Astrocyte (in vitro differentiated cells and primary cell): ENCODE measurements at regions not wholly inside any gene's neighbourhood (a gene's known extent, or its start where the extent isn't known, plus 50 kb on each side); places are given as distances from the start of the nearest gene placed in this dataset.
A peak's percentile ranks its signal among the peaks of the same experiment; 100 is the strongest.

Experiments
- DNase-seq: peaks from one replicate; pipeline ENCODE4 v3.0.0-alpha.2; 2010; ENCODE audit warnings: low read depth
- FAIRE-seq: peaks from 2 replicates; lab custom pipeline; 2011; peaks lifted over from hg19 to GRCh38; lab: Jason Lieb, UNC
- H2AFZ ChIP-seq: 2 replicates; pipeline ENCODE4 v1.6.0; 2012; ENCODE audit warnings: low read depth, low read length, inconsistent platforms
- H3K27ac ChIP-seq: 2 replicates; pipeline ENCODE4 v1.5.1; 2011; ENCODE audit warnings: low read depth, low read length, inconsistent platforms
- H3K27me3 ChIP-seq: 2 replicates; pipeline ENCODE4 v1.6.0; 2011; ENCODE audit warnings: low read length, inconsistent platforms; ENCODE audit not compliant: insufficient read depth
- H3K36me3 ChIP-seq: 2 replicates; pipeline ENCODE4 v1.5.1; 2011; ENCODE audit warnings: low read length, inconsistent platforms; ENCODE audit not compliant: insufficient read depth
- H3K4me1 ChIP-seq: 2 replicates; pipeline ENCODE4 v1.5.1; 2011; ENCODE audit warnings: low read length, inconsistent platforms; ENCODE audit not compliant: insufficient read depth
- H3K4me2 ChIP-seq: 2 replicates; pipeline ENCODE4 v1.6.0; 2012; ENCODE audit warnings: low read length, inconsistent platforms
- H3K4me3 ChIP-seq: 2 replicates; pipeline ENCODE4 v1.5.1; 2011; ENCODE audit warnings: low read depth, mild to moderate bottlenecking, low read length, inconsistent platforms; ENCODE audit not compliant: insufficient read depth
- H3K79me2 ChIP-seq: 2 replicates; pipeline ENCODE4 v1.6.0; 2012; ENCODE audit warnings: mild to moderate bottlenecking, low read length, inconsistent platforms; ENCODE audit not compliant: insufficient read depth
- H3K9ac ChIP-seq: 2 replicates; pipeline ENCODE4 v1.6.0; 2012; ENCODE audit warnings: mild to moderate bottlenecking, low read length, inconsistent platforms
- H3K9me3 ChIP-seq: 2 replicates; pipeline ENCODE4 v1.5.1; 2012; ENCODE audit warnings: low read depth, mild to moderate bottlenecking, low read length, inconsistent platforms; ENCODE audit not compliant: insufficient read depth
- H4K20me1 ChIP-seq: 2 replicates; pipeline ENCODE4 v1.6.0; 2012; ENCODE audit warnings: low read length, inconsistent platforms; ENCODE audit not compliant: insufficient read depth
- H3K27ac Mint-ChIP-seq: one replicate; pipeline ENCODE4 v1.8.0; 2021; ENCODE audit warnings: mild to moderate bottlenecking, mixed read lengths; ENCODE audit not compliant: unreplicated experiment
- H3K27me3 Mint-ChIP-seq: one replicate; pipeline ENCODE4 v1.8.0; 2021; ENCODE audit warnings: low read depth, mixed read lengths; ENCODE audit not compliant: unreplicated experiment
- H3K36me3 Mint-ChIP-seq: one replicate; pipeline ENCODE4 v1.8.0; 2021; ENCODE audit warnings: low read depth, mixed read lengths; ENCODE audit not compliant: unreplicated experiment
- H3K4me1 Mint-ChIP-seq: one replicate; pipeline ENCODE4 v1.8.0; 2021; ENCODE audit warnings: low read depth, mixed read lengths; ENCODE audit not compliant: unreplicated experiment
- H3K4me3 Mint-ChIP-seq: one replicate; pipeline ENCODE4 v1.8.0; 2021; ENCODE audit warnings: mild to moderate bottlenecking, moderate library complexity, mixed read lengths; ENCODE audit not compliant: unreplicated experiment
- H3K9me3 Mint-ChIP-seq: one replicate; pipeline ENCODE4 v1.8.0; 2021; ENCODE audit warnings: mild to moderate bottlenecking, mixed read lengths; ENCODE audit not compliant: unreplicated experiment
- CTCF ChIP-seq: IDR thresholded peaks from 2 replicates; pipeline ENCODE4 v1.5.1; 2011; ENCODE audit warnings: low read depth, mild to moderate bottlenecking, inconsistent platforms, low read length, moderate library complexity; ENCODE audit not compliant: insufficient read depth
- EZH2 ChIP-seq: IDR thresholded peaks from 2 replicates; pipeline ENCODE4 v1.6.1; 2012; ENCODE audit warnings: mild to moderate bottlenecking, low read length, inconsistent platforms; ENCODE audit not compliant: insufficient read depth

- H3K4me2 ChIP-seq = peak overlapping the region; percentile 51
- peak overlapping the region; percentile 81 for H3K27ac Mint-ChIP-seq
- no peaks in the 10 kb centered on the region for H3K36me3 ChIP-seq
- H3K27me3 Mint-ChIP-seq = no peaks in the 10 kb centered on the region
- peaks cover 52% of the 10 kb centered on the region for H3K4me1 Mint-ChIP-seq
- DNase-seq (peak; percentile 78), FAIRE-seq (no peak)
- peaks cover 57% of the 10 kb centered on the region for H3K4me1 ChIP-seq
- no peak overlapping the region for H3K4me3 ChIP-seq
- peak overlapping the region; percentile 61 for H3K27ac ChIP-seq
- peak overlapping the region; percentile 20 for H3K4me3 Mint-ChIP-seq
- H2AFZ ChIP-seq = peak overlapping the region; percentile 49
- H3K79me2 ChIP-seq = no peaks in the 10 kb centered on the region
- TF ChIP-seq EZH2 (no peak), CTCF (no peak)
- H3K36me3 Mint-ChIP-seq = peaks cover under 1% of the 10 kb centered on the region
- no peaks in the 10 kb centered on the region for H3K27me3 ChIP-seq
- peak overlapping the region; percentile 11 for H3K9ac ChIP-seq
- H3K9me3 ChIP-seq = no peaks in the 10 kb centered on the region
- H4K20me1 ChIP-seq = no peaks in the 10 kb centered on the region
- H3K9me3 Mint-ChIP-seq = no peaks in the 10 kb centered on the region
Observed at GRCh38 chr14:76950055-76951020, 78.2 kb downstream of the IRF2BPL start.

GRCh38 chr14:76948976-76949375 is 79.5 kb downstream of the IRF2BPL start:
- no peak for FAIRE-seq
- Histone ChIP-seq H3K79me2 (no peaks in the 10 kb centered on the region), H3K27me3 (no peaks in the 10 kb centered on the region), H3K4me1 (peaks cover 50% of the 10 kb centered on the region), H3K27ac (no peak overlapping the region), H3K36me3 (no peaks in the 10 kb centered on the region), H2AFZ (no peak overlapping the region), H4K20me1 (no peaks in the 10 kb centered on the region), H3K4me3 (no peak overlapping the region), H3K9ac (no peak overlapping the region), H3K9me3 (no peaks in the 10 kb centered on the region), H3K4me2 (no peak overlapping the region)
- DNase-seq = no peak
- TF ChIP-seq EZH2 (no peak), CTCF (no peak)
- H3K27me3 Mint-ChIP-seq = no peaks in the 10 kb centered on the region
- H3K27ac Mint-ChIP-seq = peak overlapping the region; percentile 41
- no peaks in the 10 kb centered on the region for H3K9me3 Mint-ChIP-seq
- H3K36me3 Mint-ChIP-seq = no peaks in the 10 kb centered on the region
- H3K4me3 Mint-ChIP-seq = no peak overlapping the region
- H3K4me1 Mint-ChIP-seq = peaks cover 42% of the 10 kb centered on the region
